SU-DHL-6 (cell line): ENCODE measurements at regions not wholly inside any gene's neighbourhood (a gene's known extent, or its start where the extent isn't known, plus 50 kb on each side); places are given as distances from the start of the nearest gene placed in this dataset.

Experiments
- CTCF ChIP-seq: fragments of 200-600 bp; sonication (generic); IDR thresholded peaks from one replicate; pipeline ENCODE4 v1.5.1; 2017; ENCODE audit warnings: antibody characterized with exemption, mild to moderate bottlenecking, low read length, moderate library complexity; ENCODE audit not compliant: insufficient read depth, poor library complexity, severe bottlenecking
- EZH2phosphoT487 ChIP-seq: fragments of 200-600 bp; sonication (generic), shearing (Covaris generic); conservative IDR thresholded peaks from 2 replicates; pipeline ENCODE4 v1.6.1; 2018; ENCODE audit warnings: mild to moderate bottlenecking, antibody characterized with exemption, low read length, moderate library complexity, mixed read lengths

GRCh38 chr3:197376735-197377555 lies 78.5 kb upstream of the DLG1 start:
- TF ChIP-seq CTCF (no peak), EZH2phosphoT487 (no peak)
